ENCODE measurements at regions not wholly inside any gene's neighbourhood (a gene's known extent, or its start where the extent isn't known, plus 50 kb on each side); places are given as distances from the start of the nearest gene placed in this dataset.
"Not testable (repeated sequence)": the region's sequence is repeated elsewhere in the genome, so short reads cannot be mapped to it uniquely, and the experiment has no call there.

- DNase-seq (ENCODE audit: low read depth): no peak
Observed at GRCh38 chr12:83818881-83819280, 1093.7 kb downstream of the SLC6A15 start.

GRCh38 chr12:83817730-83818129, 1094.9 kb downstream of the SLC6A15 start:
- DNase-seq (ENCODE audit: low read depth): no peak

DNA sequence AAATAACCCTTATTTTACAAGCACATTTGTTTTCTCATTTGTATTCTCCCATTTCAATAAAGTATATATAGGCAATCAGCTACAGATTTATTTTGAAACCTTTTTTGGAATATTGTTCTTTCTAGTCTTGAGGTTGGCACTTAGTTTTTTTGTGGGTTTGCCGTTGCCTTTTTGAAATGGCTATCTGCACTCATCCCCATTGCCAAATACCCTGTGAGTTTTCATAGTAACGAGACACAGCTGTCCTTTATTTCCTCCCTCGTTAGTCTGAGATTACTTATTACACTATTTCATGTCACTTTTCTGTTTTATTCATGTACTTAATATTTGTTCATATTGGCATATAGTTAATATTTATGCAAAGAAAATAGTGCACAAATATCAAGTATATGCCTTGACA, 1104.0 kb downstream of the SLC6A15 start:
- DNase-seq (ENCODE audit: low read depth): no peak

DNA sequence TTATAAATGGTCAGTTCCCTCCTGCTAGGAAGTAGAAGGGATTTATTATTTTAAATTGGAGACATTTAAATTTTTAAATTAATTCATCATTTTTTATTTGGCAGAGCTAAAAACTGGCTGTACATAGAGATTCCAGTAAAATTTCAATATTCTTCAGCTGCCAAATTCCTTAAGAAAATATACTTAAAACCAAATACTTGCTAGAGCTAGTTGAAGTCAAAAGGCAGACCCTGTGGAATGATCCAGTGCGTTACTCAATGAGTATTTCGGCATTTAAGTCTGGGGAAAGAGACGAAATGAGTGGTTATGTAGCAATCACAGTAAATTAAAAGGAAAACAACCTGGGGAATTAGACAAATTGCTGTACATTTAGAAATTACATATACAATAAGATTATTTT, 1104.7 kb downstream of the SLC6A15 start:
- DNase-seq (ENCODE audit: low read depth): no peak

- DNase-seq (ENCODE audit: low read depth): no peak
Observed at GRCh38 chr12:83805873-83806272, 1106.7 kb downstream of the SLC6A15 start.

GRCh38 chr12:83805156-83805772, 1107.3 kb downstream of the SLC6A15 start:
- DNase-seq (ENCODE audit: low read depth): no peak

DNA sequence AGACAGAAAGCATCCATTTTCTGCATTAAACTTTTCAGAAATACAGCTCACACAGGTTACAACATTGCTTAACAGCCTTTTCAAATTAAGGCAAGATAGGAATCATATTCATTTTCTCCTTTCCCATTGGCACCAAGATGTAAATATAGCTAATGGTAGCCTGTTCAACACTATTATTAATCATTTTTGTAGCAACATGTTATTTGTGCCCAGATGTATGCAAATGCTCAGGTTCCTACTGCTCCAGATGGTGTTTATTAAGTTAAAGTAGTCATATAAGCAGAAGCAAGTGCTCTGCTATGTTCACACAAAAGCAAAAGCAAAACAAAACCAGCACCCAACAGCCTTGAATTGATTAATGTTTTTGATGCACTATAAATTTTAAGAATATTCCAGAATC, 1110.6 kb downstream of the SLC6A15 start:
- DNase-seq (ENCODE audit: low read depth): no peak

GRCh38 chr12:83800022-83800421, 1112.6 kb downstream of the SLC6A15 start:
- no peak for DNase-seq (ENCODE audit: low read depth)

DNA sequence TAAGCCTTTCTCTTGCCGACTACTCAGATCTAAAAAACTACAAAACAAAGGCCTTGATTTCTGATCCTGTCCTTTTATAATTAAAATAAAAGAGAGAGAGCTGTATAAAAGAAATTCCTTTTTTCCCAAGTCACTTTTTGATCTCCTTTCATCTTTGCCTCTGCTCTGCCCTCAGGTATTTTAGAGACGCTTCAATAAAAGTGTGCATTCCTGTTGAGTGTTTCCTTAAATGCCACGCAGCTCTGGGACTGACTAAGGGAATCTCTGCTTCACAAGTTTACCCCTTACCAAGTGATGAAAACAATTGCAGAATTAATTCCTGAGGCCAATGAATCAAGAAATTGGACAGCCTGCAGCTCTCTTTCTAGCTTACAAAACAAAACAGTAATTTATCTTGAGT, 1109.8 kb downstream of the TMTC2 start:
- no peak for DNase-seq (ENCODE audit: low read depth)

DNA sequence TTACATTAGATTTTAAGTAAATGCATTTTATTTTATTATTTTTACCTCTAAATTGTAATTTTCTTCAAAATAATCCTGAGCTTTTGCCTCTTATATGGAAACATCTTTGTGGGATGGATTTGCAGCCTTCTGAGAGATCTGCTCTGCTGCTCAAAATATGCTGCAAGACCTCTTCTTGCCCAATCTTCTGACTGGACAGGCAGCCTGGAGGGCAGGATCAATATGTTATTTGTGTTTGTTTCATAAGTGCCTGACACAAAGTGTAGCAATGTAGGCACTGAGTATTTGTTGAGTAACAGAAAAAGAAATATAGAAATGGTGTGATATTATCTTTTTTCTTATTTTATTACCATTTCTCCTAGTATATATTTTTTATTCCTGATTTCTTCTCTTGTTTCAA, 1106.9 kb downstream of the TMTC2 start:
- DNase-seq (ENCODE audit: low read depth): no peak

DNA sequence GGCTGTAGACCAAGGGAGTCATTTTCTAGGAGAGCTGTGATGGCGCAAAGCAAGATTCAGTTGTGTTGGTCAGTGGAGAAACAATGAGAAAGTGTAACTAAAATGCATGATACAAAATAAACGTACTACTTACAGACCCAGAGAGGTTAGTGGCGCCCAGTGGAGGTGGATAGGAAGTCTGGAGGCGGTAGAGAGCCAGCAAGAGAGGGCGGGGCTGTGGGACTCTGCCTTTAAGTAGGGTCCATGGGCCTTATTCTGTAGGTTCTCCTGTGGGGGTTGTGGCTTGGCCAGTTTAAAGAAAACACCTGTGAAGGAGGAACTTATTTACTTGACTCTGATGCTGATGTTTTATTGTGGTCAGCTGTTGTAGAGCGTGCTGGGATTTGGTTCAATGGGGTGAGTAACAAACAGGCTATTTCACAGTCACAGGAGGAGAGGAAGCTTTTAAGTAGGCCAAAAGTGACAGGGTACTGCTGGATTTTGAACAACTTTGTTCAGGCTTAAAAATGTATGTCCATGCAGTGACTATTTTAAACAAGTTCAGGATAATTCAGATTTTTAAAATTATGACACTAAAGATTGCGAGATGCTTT, 1097.7 kb downstream of the TMTC2 start:
- DNase-seq (ENCODE audit: low read depth): no peak

GRCh38 chr12:83779526-83779925, 1092.8 kb downstream of the TMTC2 start:
- DNase-seq (ENCODE audit: low read depth): no peak

DNA sequence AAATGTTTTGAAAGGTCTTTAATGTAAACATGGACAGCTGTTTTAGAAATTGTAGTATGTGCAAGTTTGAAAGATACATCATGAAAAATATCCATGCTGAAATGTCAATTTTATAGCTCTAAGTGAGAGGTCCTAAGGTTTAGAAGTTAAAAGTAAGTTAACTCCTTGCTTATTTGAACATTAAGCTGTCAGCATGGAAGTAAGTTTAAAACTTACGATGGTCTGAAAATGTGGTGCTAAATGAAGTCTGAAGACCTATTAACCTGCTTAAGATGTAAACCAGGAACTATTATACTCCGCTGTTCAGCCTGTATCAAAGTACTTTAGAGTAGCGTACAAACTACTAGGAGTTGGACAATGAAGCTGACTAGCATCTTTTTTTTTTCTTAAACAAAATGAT, 1082.4 kb downstream of the TMTC2 start:
- no peak for DNase-seq (ENCODE audit: low read depth)

DNA sequence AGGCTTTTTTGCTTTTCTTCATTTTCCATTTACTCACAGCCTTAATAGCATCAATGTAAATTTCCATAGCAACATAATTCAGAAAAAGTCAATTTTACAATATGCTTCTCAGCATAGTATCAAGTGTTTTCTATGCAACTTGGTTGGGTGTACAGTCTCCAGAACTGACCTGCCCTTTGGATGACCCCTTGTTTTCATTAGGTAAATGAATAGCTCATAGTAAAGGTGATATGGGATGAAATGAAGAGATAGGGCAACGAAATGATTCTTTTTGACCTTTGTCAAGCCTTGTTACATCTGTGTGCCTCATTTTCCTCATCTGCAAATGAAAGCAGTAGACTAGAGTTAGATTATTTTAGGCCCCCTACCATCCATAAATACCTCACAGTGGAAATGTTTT, 1081.0 kb downstream of the TMTC2 start:
- DNase-seq (ENCODE audit: low read depth): no peak

GRCh38 chr12:83763425-83763824, 1076.7 kb downstream of the TMTC2 start:
- DNase-seq (ENCODE audit: low read depth): no peak

DNA sequence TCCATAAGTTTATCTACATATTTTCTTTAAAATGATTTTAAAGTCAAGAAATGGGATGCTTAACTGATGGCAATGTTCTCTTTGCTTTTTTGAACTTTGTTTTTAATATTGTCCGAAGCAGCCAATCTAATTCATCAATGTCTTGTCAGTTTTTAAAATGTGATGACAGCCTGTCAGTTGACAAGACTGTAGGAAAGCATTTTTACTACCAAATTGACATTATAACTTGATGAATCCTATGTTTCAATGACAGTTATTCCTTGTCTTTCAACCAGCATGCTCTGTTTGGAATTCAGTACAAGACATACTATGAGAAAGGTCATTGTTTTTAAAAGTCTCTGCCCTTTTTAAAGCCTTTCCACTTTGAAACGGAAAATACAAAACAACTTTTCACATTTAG, 1073.2 kb downstream of the TMTC2 start:
- no peak for DNase-seq (ENCODE audit: low read depth)

GRCh38 chr12:83758888-83759631, 1072.4 kb downstream of the TMTC2 start:
- DNase-seq (ENCODE audit: low read depth): no peak

DNA sequence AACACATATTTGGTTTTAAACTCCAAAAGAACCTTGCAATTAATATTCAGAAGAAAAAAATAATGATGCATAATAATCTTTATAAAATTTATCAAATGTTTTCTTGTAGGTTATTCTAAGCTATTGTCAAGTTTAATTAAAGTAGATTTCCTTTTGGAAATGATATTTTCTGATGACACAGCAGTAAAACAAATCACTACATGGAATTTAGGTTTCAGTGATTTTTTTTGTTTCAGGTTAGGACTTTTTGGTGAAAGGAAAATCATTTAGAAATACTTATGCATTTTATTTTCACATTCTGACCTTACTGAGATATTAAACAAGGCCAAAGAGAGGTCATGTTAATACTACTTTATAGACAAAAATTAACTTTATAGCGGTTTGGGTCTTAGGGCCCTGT, 1067.2 kb downstream of the TMTC2 start:
- no peak for DNase-seq (ENCODE audit: low read depth)

- DNase-seq (ENCODE audit: low read depth): no peak
Observed at GRCh38 chr12:83753205-83753604, 1066.5 kb downstream of the TMTC2 start.

GRCh38 chr12:83739607-83740006, 1052.9 kb downstream of the TMTC2 start:
- no peak for DNase-seq (ENCODE audit: low read depth)

DNA sequence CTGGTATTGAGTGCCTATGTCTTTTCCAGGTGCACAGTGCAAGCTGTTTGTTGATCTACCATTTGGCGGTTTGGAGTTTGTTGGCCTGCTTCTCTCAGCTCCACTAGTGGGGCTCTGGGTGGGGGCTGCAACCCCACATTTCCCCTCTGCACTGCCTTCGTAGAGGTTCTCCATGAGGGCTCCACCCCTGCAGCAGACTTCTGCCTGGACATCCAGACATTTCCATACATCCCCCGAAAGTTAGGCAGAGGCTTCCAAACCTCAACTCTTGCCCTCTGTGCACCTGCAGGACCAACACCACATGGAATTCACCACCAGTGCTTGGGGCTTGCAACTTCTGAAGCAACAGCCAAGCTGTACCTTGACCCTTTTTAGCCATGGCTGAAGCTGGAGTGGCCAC, 1024.1 kb downstream of the TMTC2 start:
- no peak for DNase-seq (ENCODE audit: low read depth)

GRCh38 chr12:83709899-83710298, 1023.2 kb downstream of the TMTC2 start:
- DNase-seq (ENCODE audit: low read depth): no peak

GRCh38 chr12:83700838-83701237, 1014.1 kb downstream of the TMTC2 start:
- DNase-seq (ENCODE audit: low read depth): peak; percentile 8

GRCh38 chr12:83696311-83696710, 1009.6 kb downstream of the TMTC2 start:
- DNase-seq (ENCODE audit: low read depth): not testable (repeated sequence)

Measured in GM04503 (cell line).